HepG2 (cell line): ENCODE measurements at regions not wholly inside any gene's neighbourhood (a gene's known extent, or its start where the extent isn't known, plus 50 kb on each side); places are given as distances from the start of the nearest gene placed in this dataset.
"Not testable (repeated sequence)": the region's sequence is repeated elsewhere in the genome, so short reads cannot be mapped to it uniquely, and the experiment has no call there.

ENCODE experiments used
- ATAC-seq: fragments of 200-7000 bp; cut with Tn5 transposase; 3 replicates; pipeline ENCODE4 v1.9.1; 2020; ENCODE audit warnings: mild to moderate bottlenecking, moderate library complexity
- BruUV-seq: library from RNA; stranded (reverse); fragments of 400-500 nt; replicated peaks from 2 replicates; lab custom pipeline; 2021; lab: Mats Ljungman, UMichigan
- CTCF ChIA-PET: fragments of 300-600 bp; formaldehyde crosslinking; extraction: SDS; loops from one replicate; lab custom pipeline; 2021; ENCODE audit warnings: low total read pairs, inconsistent platforms, low intra/inter-chr PET ratio; lab: Yijun Ruan, JAX
- POLR2A ChIA-PET: fragments of 350-600 bp; sonication (Branson Sonifier 250); formaldehyde crosslinking; loops from one replicate; lab custom pipeline; 2020; ENCODE audit warnings: antibody characterized with exemption, inconsistent platforms; lab: Yijun Ruan, JAX
- DNase-seq: peaks from one replicate; pipeline ENCODE4 v3.0.0-alpha.2; 2015; ENCODE audit warnings: low spot score
- FAIRE-seq: peaks from 3 replicates; lab custom pipeline; 2011; peaks lifted over from hg19 to GRCh38; lab: Jason Lieb, UNC
- H2AFZ ChIP-seq: one replicate; pipeline ENCODE4 v1.6.1; 2011; ENCODE audit warnings: low read length, inconsistent platforms
- H3K27ac ChIP-seq: fragments of 300-600 bp; 3 replicates; pipeline ENCODE4 v1.8.0; 2011; ENCODE audit warnings: mixed run types, mild to moderate bottlenecking, mixed read lengths, low read length, inconsistent platforms; ENCODE audit not compliant: insufficient read depth; ENCODE audit errors: extremely low read length
- H3K27me3 ChIP-seq, 2 experiments: fragments of 200-600 bp in 1 of 2; 2 replicates in 1 of 2; 3 replicates in 1 of 2; pipeline versions ENCODE4 v1.6.0 to v1.8.0; 2011; ENCODE audit warnings: low read length in 2 of 2, mild to moderate bottlenecking in 2 of 2, moderate library complexity in 2 of 2, inconsistent platforms in 1 of 2; ENCODE audit not compliant: insufficient read depth in 2 of 2, control insufficient read depth in 1 of 2
- H3K36me3 ChIP-seq, 2 experiments: fragments of 200-600 bp in 1 of 2; replicated peaks in 1 of 2; 2 replicates in 1 of 2; 3 replicates in 1 of 2; pipeline versions ENCODE4 v1.5.1 to v1.8.0; 2011; ENCODE audit warnings: low read length in 2 of 2, inconsistent platforms in 1 of 2; ENCODE audit not compliant: insufficient read depth in 2 of 2, control insufficient read depth in 1 of 2
- H3K4me1 ChIP-seq: 2 replicates; pipeline ENCODE4 v1.5.1; 2012; ENCODE audit warnings: low read length, inconsistent platforms; ENCODE audit not compliant: insufficient read depth
- H3K4me2 ChIP-seq: 2 replicates; pipeline ENCODE4 v1.6.0; 2011; ENCODE audit warnings: low read depth, low read length, inconsistent platforms
- H3K4me3 ChIP-seq, 3 experiments: fragments of 200-600 bp in 1 of 3; sonication (generic), shearing (Covaris generic) in 1 of 3; replicated peaks in 1 of 3; 2 replicates each; pipeline ENCODE4 v1.5.1; 2011 to 2016; ENCODE audit warnings: low read length in 3 of 3, inconsistent platforms in 2 of 3, low read depth in 2 of 3, mild to moderate bottlenecking in 2 of 3, control low read depth in 1 of 3, mixed read lengths in 1 of 3; ENCODE audit not compliant: insufficient read depth in 1 of 3
- H3K79me2 ChIP-seq: one replicate; pipeline ENCODE4 v1.6.1; 2011; ENCODE audit warnings: low read length, inconsistent platforms; ENCODE audit not compliant: insufficient read depth
- H3K9ac ChIP-seq: 2 replicates; pipeline ENCODE4 v1.6.0; 2011; ENCODE audit warnings: mild to moderate bottlenecking, low read depth, low read length, inconsistent platforms; ENCODE audit not compliant: insufficient read depth
- H3K9me3 ChIP-seq: 2 replicates; pipeline ENCODE4 v1.5.1; 2012; ENCODE audit warnings: mild to moderate bottlenecking, low read length
- H4K20me1 ChIP-seq: 2 replicates; pipeline ENCODE4 v1.6.0; 2011; ENCODE audit warnings: inconsistent platforms, mild to moderate bottlenecking, low read length, moderate library complexity; ENCODE audit not compliant: insufficient read depth
- ARNTL ChIP-seq: sonication (generic); formaldehyde crosslinking; IDR thresholded peaks from 2 replicates; pipeline ENCODE4 v1.4.0; 2020; ENCODE audit warnings: mild to moderate bottlenecking, missing genetic modification reagents
- ATF4 ChIP-seq, 2 experiments: fragments of 450-650 bp in 1 of 2; sonication (generic) in 1 of 2; formaldehyde crosslinking; IDR thresholded peaks; 2 replicates each; pipeline versions ENCODE4 v1.5.0 to v1.8.0; 2020 to 2022; ENCODE audit warnings: mild to moderate bottlenecking in 1 of 2, missing genetic modification reagents in 1 of 2
- BHLHE40 ChIP-seq: IDR thresholded peaks from 2 replicates; pipeline ENCODE4 v1.6.1; 2011; ENCODE audit warnings: low read length, improper control_type of control experiment
- SP2 ChIP-seq: sonication (generic); formaldehyde crosslinking; IDR thresholded peaks from 2 replicates; pipeline ENCODE4 v1.5.1; 2020; ENCODE audit warnings: mild to moderate bottlenecking, missing genetic modification reagents
- TFAP4 ChIP-seq: sonication (generic); IDR thresholded peaks from 2 replicates; pipeline ENCODE4 v1.6.1; 2016; ENCODE audit warnings: low read depth, borderline replicate concordance
- TMF1 ChIP-seq: sonication (generic); formaldehyde crosslinking; IDR thresholded peaks from 2 replicates; pipeline ENCODE4 v1.8.1; 2022; ENCODE audit warnings: low read depth, missing genetic modification reagents
- U2AF2 ChIP-seq: fragments of 200-400 bp; formaldehyde crosslinking; IDR thresholded peaks from 2 replicates; pipeline ENCODE4 v1.6.1; 2017; ENCODE audit warnings: low read depth, mild to moderate bottlenecking, low read length
- ZNF546 ChIP-seq: sonication (generic); formaldehyde crosslinking; conservative IDR thresholded peaks from 2 replicates; pipeline ENCODE4 v1.8.1; 2023; ENCODE audit warnings: mild to moderate bottlenecking, missing genetic modification reagents
- ZSCAN31 ChIP-seq: sonication (generic); formaldehyde crosslinking; IDR thresholded peaks from 2 replicates; pipeline ENCODE4 v1.5.0; 2020; ENCODE audit warnings: low read depth, mild to moderate bottlenecking, missing genetic modification reagents
- WGBS: methylation state at CpG from one replicate; pipeline ENCODE4 v1.1.6; 2017; ENCODE audit warnings: low lambda C conversion rate; 5-methylcytosine and 5-hydroxymethylcytosine counted together
- in situ Hi-C: cut with HindIII; loops from 2 replicates; pipeline ENCODE4 v1.10.0; 2017; ENCODE audit warnings: low pct_unique_long_range_greater_than_20kb; ENCODE audit not compliant: extremely low pct_ligation_motif_present
- intact Hi-C: fragments of 100-400 bp; cut with micrococcal nuclease; formaldehyde crosslinking; loops from one replicate; pipeline ENCODE4 v1.10.0; 2022; ENCODE audit not compliant: unreplicated experiment

- intact Hi-C loops (no loop called here), in situ Hi-C loops (no loop called here)
- H3K36me3 ChIP-seq: no peaks in the 10 kb centered on the region
- no TSS peak for BruUV-seq
- no peak overlapping the region for H3K4me3 ChIP-seq
- H3K9me3 ChIP-seq: no peaks in the 10 kb centered on the region
- H3K4me1 ChIP-seq: no peaks in the 10 kb centered on the region
- no peak overlapping the region for H3K27ac ChIP-seq
- ATAC-seq (no peak), DNase-seq (no peak), FAIRE-seq (no peak)
- H3K4me2 ChIP-seq: no peak overlapping the region
- TF ChIP-seq U2AF2: no peak
- TF ChIP-seq ARNTL (CRISPR knock-in tag): no peak
- no peak for TF ChIP-seq TFAP4
- TF ChIP-seq ZSCAN31 (CRISPR knock-in tag): no peak
- TF ChIP-seq TMF1 (CRISPR knock-in tag): no peak
- TF ChIP-seq SP2: no peak
- TF ChIP-seq BHLHE40: no peak
- TF ChIP-seq ATF4 (CRISPR knock-in tag; IDR thresholded peaks at IDR 0.05): no peak
- no peak for TF ChIP-seq ZNF546 (CRISPR knock-in tag)
- H3K27me3 ChIP-seq: peaks cover 5 to 27% of the 10 kb centered on the region in 2 experiments; a peak in 4 of 5 replicates
- ChIA-PET CTCF (no interaction called here), POLR2A (no interaction called here)
- WGBS: 2% methylated on average over 3 of the region's 3 CpGs
- H3K79me2 ChIP-seq: no peaks in the 10 kb centered on the region
- H2AFZ ChIP-seq: no peak overlapping the region
- H4K20me1 ChIP-seq: no peaks in the 10 kb centered on the region
- no peak overlapping the region for H3K9ac ChIP-seq
Observed at GRCh38 chr2:105536175-105536574, 137.3 kb upstream of the FHL2 start.

GRCh38 chr2:105529258-105529657, 130.4 kb upstream of the FHL2 start:
- DNase-seq, H2AFZ ChIP-seq, ATAC-seq, H3K36me3 ChIP-seq, BruUV-seq, H3K27ac ChIP-seq, H3K9me3 ChIP-seq, H3K4me2 ChIP-seq, H3K27me3 ChIP-seq, H3K79me2 ChIP-seq, H3K4me1 ChIP-seq, H3K4me3 ChIP-seq, POLR2A ChIA-PET, CTCF ChIA-PET, FAIRE-seq, H3K9ac ChIP-seq, in situ Hi-C loops, H4K20me1 ChIP-seq, intact Hi-C loops: not testable (repeated sequence)
